ENCODE measurements at regions not wholly inside any gene's neighbourhood (a gene's known extent, or its start where the extent isn't known, plus 50 kb on each side); places are given as distances from the start of the nearest gene placed in this dataset.

DNA sequence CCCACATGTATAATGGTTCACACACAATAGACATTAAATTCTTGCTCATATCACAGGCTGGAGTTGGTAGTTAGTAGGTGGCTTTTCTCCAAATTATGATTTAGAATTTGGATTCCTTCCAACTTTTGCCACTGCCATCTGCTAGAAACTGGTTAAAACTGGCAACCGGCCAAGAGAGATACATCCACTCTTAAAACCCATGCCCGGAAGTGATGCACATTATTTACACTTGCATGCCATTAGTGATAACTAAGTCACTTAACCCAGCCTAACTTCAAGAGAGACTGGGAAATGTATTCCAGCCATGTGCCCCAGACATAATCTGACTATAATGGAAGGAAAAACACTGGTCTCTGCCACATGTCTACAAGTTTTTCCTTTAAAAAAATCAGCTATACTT, 395.7 kb upstream of the SEMA6A start:
- TF ChIP-seq, protein P1, sequence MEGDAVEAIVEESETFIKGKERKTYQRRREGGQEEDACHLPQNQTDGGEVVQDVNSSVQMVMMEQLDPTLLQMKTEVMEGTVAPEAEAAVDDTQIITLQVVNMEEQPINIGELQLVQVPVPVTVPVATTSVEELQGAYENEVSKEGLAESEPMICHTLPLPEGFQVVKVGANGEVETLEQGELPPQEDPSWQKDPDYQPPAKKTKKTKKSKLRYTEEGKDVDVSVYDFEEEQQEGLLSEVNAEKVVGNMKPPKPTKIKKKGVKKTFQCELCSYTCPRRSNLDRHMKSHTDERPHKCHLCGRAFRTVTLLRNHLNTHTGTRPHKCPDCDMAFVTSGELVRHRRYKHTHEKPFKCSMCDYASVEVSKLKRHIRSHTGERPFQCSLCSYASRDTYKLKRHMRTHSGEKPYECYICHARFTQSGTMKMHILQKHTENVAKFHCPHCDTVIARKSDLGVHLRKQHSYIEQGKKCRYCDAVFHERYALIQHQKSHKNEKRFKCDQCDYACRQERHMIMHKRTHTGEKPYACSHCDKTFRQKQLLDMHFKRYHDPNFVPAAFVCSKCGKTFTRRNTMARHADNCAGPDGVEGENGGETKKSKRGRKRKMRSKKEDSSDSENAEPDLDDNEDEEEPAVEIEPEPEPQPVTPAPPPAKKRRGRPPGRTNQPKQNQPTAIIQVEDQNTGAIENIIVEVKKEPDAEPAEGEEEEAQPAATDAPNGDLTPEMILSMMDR (IDR thresholded peaks at IDR 0.05; ENCODE audit: extremely low read depth in 1 of 2, insufficient read depth in 1 of 2, low read depth in 1 of 2, low read length in 2 of 2): no peak
- TF ChIP-seq MYC (IDR thresholded peaks at IDR 0.05; ENCODE audit: low read depth, low read length) (no peak), EZH2 (IDR thresholded peaks at IDR 0.05; ENCODE audit: borderline replicate concordance, low read depth, low read length, severe bottlenecking) (no peak)
